Sigmoid colon (tissue), 6 donors: ENCODE measurements at regions not wholly inside any gene's neighbourhood (a gene's known extent, or its start where the extent isn't known, plus 50 kb on each side); places are given as distances from the start of the nearest gene placed in this dataset.
"Not testable (repeated sequence)": the region's sequence is repeated elsewhere in the genome, so short reads cannot be mapped to it uniquely, and the experiment has no call there.

Experiments
- DNase-seq: peaks from one replicate; pipeline ENCODE4 v3.0.0-alpha.2; 2019
- H3K27ac ChIP-seq, 4 donors: fragments of 200-600 bp; sonication (generic); one replicate each; pipeline ENCODE4 v1.5.1; 2016 to 2019; ENCODE audit warnings: mild to moderate bottlenecking in 1 of 4
- H3K27me3 ChIP-seq, 3 donors: fragments of 200-600 bp; sonication (generic); one replicate each; pipeline ENCODE4 v1.5.1; 2019; ENCODE audit warnings: mild to moderate bottlenecking in 1 of 3
- H3K36me3 ChIP-seq, 4 donors: fragments of 200-600 bp; sonication (generic); one replicate each; pipeline ENCODE4 v1.5.1; 2016 to 2019
- H3K4me1 ChIP-seq, 4 donors: fragments of 200-600 bp; sonication (generic); one replicate each; pipeline ENCODE4 v1.5.1; 2017 to 2019
- H3K4me3 ChIP-seq, 4 donors: fragments of 200-600 bp; sonication (generic); one replicate each; pipeline ENCODE4 v1.5.1; 2017 to 2019; ENCODE audit warnings: mild to moderate bottlenecking in 2 of 4, moderate library complexity in 1 of 4
- H3K9me3 ChIP-seq, 4 donors: fragments of 200-600 bp in 3 of 4; sonication (generic) in 3 of 4; one replicate each; pipeline versions ENCODE4 v1.5.1 to v1.6.1; 2013 to 2019
- CTCF ChIP-seq, 4 experiments: fragments of 450-650 bp in 3 of 4; fragments of 200-600 bp in 1 of 4; IDR thresholded peaks; one replicate each; pipeline ENCODE4 v1.5.1; 2016 to 2019; ENCODE audit warnings: antibody characterized with exemption in 4 of 4, mild to moderate bottlenecking in 3 of 4, moderate library complexity in 2 of 4
- EP300 ChIP-seq, 4 donors: sonication (generic); formaldehyde crosslinking; IDR thresholded peaks; one replicate each; pipeline ENCODE4 v1.6.1; 2017; ENCODE audit warnings: antibody characterized with exemption in 4 of 4
- POLR2A ChIP-seq, 2 donors: fragments of 450-650 bp; IDR thresholded peaks; one replicate each; pipeline ENCODE4 v1.6.1; 2016; ENCODE audit warnings: antibody characterized with exemption in 2 of 2, mild to moderate bottlenecking in 2 of 2, moderate library complexity in 2 of 2
- POLR2AphosphoS5 ChIP-seq, 4 donors: sonication (generic); formaldehyde crosslinking; IDR thresholded peaks; one replicate each; pipeline ENCODE4 v1.6.1; 2017; ENCODE audit warnings: antibody characterized with exemption in 4 of 4
- WGBS, 2 donors: extraction: QIAGEN DNeasy Blood & Tissue Kit; methylation state at CpG; one replicate each; pipeline ENCODE4 v1.1.7; 2013; 5-methylcytosine and 5-hydroxymethylcytosine counted together
- intact Hi-C: fragments of 100-400 bp; cut with DNase I; formaldehyde crosslinking; loops from one replicate; pipeline ENCODE4 v1.15.1; 2023
- donor health status: healthy with polysubstance abuse.
- donor health status: healthy.

GRCh38 chr10:11403646-11404045 is 207.8 kb downstream of the USP6NL start:
- DNase-seq, H3K4me3 ChIP-seq, H3K9me3 ChIP-seq, H3K36me3 ChIP-seq, H3K4me1 ChIP-seq, H3K27ac ChIP-seq, intact Hi-C loops, H3K27me3 ChIP-seq: not testable (repeated sequence)
- 50 to 100% methylated on average over 1 to 2 of the region's 2 CpGs for WGBS, 2 donors

- no peak for TF ChIP-seq POLR2AphosphoS5 (IDR thresholded peaks at IDR 0.05)
- Histone ChIP-seq H3K27me3 (no peaks in the 10 kb centered on the region), H3K36me3 (no peaks in the 10 kb centered on the region), H3K9me3 (no peaks in the 10 kb centered on the region), H3K4me3 (no peak overlapping the region), H3K4me1 (peaks cover 0 to 4% (median 0%) of the 10 kb centered on the region in 4 donors), H3K27ac (no peak overlapping the region)
- WGBS, 2 donors, result 46 to 81% methylated on average over 11 of the region's 11 CpGs
- no peak for DNase-seq
- intact Hi-C loops, result no loop called here
These were observed 208.3 kb downstream of the USP6NL start for GRCh38 chr10:11403116-11403515.

GRCh38 chr10:11402392-11402791 is 209.1 kb downstream of the USP6NL start:
- intact Hi-C loops, result no loop called here
- Histone ChIP-seq H3K27ac (no peak overlapping the region), H3K9me3 (no peaks in the 10 kb centered on the region), H3K36me3 (no peaks in the 10 kb centered on the region), H3K4me3 (no peak overlapping the region), H3K27me3 (no peaks in the 10 kb centered on the region), H3K4me1 (peaks cover 0 to 9% (median 0%) of the 10 kb centered on the region in 4 donors)
- TF ChIP-seq POLR2A (IDR thresholded peaks at IDR 0.05) (no peak), CTCF (IDR thresholded peaks at IDR 0.05) (no peak)
- 52 to 98% methylated on average over 2 of the region's 2 CpGs for WGBS, 2 donors
- DNase-seq, result no peak

GRCh38 chr10:11401264-11402235 is 209.9 kb downstream of the USP6NL start:
- TF ChIP-seq POLR2A (IDR thresholded peaks at IDR 0.05), result no peak
- TF ChIP-seq CTCF (IDR thresholded peaks at IDR 0.05), result no peak
- no peak for TF ChIP-seq POLR2AphosphoS5 (IDR thresholded peaks at IDR 0.05)
- TF ChIP-seq EP300 (IDR thresholded peaks at IDR 0.05), result no peak
- H3K36me3 ChIP-seq, result no peaks in the 10 kb centered on the region
- H3K9me3 ChIP-seq, result no peaks in the 10 kb centered on the region
- H3K27ac ChIP-seq, result no peak overlapping the region
- H3K27me3 ChIP-seq, result no peaks in the 10 kb centered on the region
- H3K4me1 ChIP-seq, result peaks cover 0 to 9% (median 0%) of the 10 kb centered on the region in 4 donors
- DNase-seq, result no peak
- intact Hi-C loops, result no loop called here
- 50 to 75% methylated on average over 16 of the region's 16 CpGs for WGBS, 2 donors
- no peak overlapping the region for H3K4me3 ChIP-seq

- intact Hi-C loops, result no loop called here
- Histone ChIP-seq H3K27me3 (no peaks in the 10 kb centered on the region), H3K9me3 (no peaks in the 10 kb centered on the region), H3K27ac (peak overlapping the region in 1 of 4 donors; percentile 22), H3K4me1 (peaks cover 0 to 9% (median 0%) of the 10 kb centered on the region in 4 donors), H3K4me3 (no peak overlapping the region), H3K36me3 (no peaks in the 10 kb centered on the region)
- WGBS, 2 donors, result 79 to 82% methylated on average over 8 of the region's 8 CpGs
- TF ChIP-seq EP300 (IDR thresholded peaks at IDR 0.05) (no peak), POLR2AphosphoS5 (IDR thresholded peaks at IDR 0.05) (peak; percentile 27 to 64 (median 46))
- peak; percentile 78 for DNase-seq
These were observed 213.4 kb downstream of the USP6NL start for GRCh38 chr10:11397980-11398580.
